NB4 (cell line): ENCODE measurements at regions not wholly inside any gene's neighbourhood (a gene's known extent, or its start where the extent isn't known, plus 50 kb on each side); places are given as distances from the start of the nearest gene placed in this dataset.

Experiments
- DNase-seq: peaks from one replicate; pipeline ENCODE4 v3.0.0; 2010; ENCODE audit warnings: low read depth
- H3K4me3 ChIP-seq: one replicate; pipeline ENCODE4 v1.5.1; 2011; ENCODE audit warnings: mild to moderate bottlenecking, low read depth, low read length, moderate library complexity
- MYC ChIP-seq: IDR thresholded peaks from 2 replicates; pipeline ENCODE4 v1.6.1; 2011; ENCODE audit warnings: low read depth, low read length
- POLR2A ChIP-seq: IDR thresholded peaks from 2 replicates; pipeline ENCODE4 v1.6.1; 2011; ENCODE audit warnings: mild to moderate bottlenecking; ENCODE audit not compliant: insufficient read length; ENCODE audit errors: extremely low read depth
- TF ChIP-seq, protein P1 (sequence below): IDR thresholded peaks from 2 replicates; pipeline ENCODE4 v1.6.1; 2011; ENCODE audit warnings: low read depth, low read length
- TF ChIP-seq, protein P2 (sequence below): IDR thresholded peaks from one replicate; pipeline ENCODE4 v1.5.1; 2012; ENCODE audit warnings: low read depth, low read length

- H3K4me3 ChIP-seq, result no peak overlapping the region
- DNase-seq, result no peak
- TF ChIP-seq POLR2A (no peak), MYC (no peak)
- TF ChIP-seq, protein P1, sequence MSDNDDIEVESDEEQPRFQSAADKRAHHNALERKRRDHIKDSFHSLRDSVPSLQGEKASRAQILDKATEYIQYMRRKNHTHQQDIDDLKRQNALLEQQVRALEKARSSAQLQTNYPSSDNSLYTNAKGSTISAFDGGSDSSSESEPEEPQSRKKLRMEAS, result no peak
- TF ChIP-seq, protein P2, sequence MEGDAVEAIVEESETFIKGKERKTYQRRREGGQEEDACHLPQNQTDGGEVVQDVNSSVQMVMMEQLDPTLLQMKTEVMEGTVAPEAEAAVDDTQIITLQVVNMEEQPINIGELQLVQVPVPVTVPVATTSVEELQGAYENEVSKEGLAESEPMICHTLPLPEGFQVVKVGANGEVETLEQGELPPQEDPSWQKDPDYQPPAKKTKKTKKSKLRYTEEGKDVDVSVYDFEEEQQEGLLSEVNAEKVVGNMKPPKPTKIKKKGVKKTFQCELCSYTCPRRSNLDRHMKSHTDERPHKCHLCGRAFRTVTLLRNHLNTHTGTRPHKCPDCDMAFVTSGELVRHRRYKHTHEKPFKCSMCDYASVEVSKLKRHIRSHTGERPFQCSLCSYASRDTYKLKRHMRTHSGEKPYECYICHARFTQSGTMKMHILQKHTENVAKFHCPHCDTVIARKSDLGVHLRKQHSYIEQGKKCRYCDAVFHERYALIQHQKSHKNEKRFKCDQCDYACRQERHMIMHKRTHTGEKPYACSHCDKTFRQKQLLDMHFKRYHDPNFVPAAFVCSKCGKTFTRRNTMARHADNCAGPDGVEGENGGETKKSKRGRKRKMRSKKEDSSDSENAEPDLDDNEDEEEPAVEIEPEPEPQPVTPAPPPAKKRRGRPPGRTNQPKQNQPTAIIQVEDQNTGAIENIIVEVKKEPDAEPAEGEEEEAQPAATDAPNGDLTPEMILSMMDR, result no peak
Measured at GRCh38 chr10:128817636-128818035, 649.4 kb upstream of the MGMT start.

DNA sequence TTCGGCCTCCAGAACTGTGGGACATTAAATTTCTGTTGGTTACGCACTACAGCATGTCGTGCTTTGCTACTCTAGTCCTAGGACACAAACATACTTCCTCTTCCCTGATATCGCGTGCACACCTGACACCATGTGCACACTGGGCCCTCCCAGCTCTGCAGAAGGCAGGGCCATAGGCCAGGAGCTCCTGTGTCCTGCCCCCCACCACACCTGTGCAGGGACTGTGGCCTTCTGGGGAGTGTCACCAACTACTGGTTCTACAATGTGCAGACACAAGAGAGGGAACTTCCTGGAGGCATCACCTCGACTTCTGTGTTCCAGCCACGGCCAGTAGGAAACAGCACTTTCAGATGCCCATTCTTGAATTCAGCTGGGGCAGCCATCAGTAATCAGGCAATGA, 646.4 kb upstream of the MGMT start:
- H3K4me3 ChIP-seq, result no peak overlapping the region
- TF ChIP-seq, protein P1, result no peak
- TF ChIP-seq POLR2A (no peak), MYC (no peak)
- TF ChIP-seq, protein P2, result no peak
- DNase-seq, result no peak

DNA sequence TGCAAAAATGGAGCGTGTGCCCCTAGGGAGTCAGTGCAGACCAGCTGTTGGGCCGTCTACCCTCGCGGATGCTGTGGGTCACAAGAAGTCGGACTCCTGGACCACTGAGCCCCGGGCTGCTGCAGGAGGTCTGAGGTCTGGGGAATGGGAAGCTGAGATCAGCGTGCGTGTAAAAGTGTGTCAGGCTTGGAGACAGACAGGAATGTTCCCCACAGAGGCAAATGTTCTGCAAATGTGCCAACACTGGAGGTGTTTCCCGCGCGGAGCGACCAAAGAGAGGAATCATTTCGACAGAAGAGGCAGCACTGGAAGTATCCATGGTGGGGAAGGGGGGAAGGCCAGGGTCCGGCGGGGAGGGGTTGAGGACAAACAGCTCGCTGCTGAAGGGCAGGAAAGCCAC, 643.8 kb upstream of the MGMT start:
- TF ChIP-seq MYC (no peak), POLR2A (no peak)
- TF ChIP-seq, protein P1, result no peak
- TF ChIP-seq, protein P2, result no peak

DNA sequence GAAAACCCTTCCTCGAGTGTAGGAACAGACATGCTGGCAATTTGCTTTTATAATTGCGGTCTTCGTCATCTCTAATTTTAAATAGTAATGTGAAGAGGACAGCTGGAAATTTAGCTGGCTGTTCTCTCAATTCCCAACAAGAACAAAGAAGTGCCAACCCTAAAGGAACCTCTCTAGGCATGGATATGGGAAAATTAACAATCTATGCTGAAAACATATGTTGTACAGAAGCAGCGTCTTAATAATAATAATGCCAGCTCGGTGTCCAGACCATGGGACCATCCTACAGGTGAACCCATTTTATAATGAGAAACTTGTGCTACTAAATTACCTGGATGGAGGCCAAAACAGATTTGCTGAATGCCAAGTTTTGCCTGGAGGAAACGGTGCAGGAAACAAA, 641.4 kb upstream of the MGMT start:
- TF ChIP-seq MYC (no peak), POLR2A (no peak)
- TF ChIP-seq, protein P2, result no peak
- TF ChIP-seq, protein P1, result no peak
- no peak overlapping the region for H3K4me3 ChIP-seq
- DNase-seq, result no peak

More for the DNA sequence above, 643.8 kb upstream of the MGMT start:
- no peak overlapping the region for H3K4me3 ChIP-seq
- no peak for DNase-seq

- H3K4me3 ChIP-seq, result no peak overlapping the region
- no peak for TF ChIP-seq POLR2A
- TF ChIP-seq, protein P1, result no peak
- no peak for DNase-seq
Measured at GRCh38 chr10:128833671-128834070, 633.4 kb upstream of the MGMT start.

DNA sequence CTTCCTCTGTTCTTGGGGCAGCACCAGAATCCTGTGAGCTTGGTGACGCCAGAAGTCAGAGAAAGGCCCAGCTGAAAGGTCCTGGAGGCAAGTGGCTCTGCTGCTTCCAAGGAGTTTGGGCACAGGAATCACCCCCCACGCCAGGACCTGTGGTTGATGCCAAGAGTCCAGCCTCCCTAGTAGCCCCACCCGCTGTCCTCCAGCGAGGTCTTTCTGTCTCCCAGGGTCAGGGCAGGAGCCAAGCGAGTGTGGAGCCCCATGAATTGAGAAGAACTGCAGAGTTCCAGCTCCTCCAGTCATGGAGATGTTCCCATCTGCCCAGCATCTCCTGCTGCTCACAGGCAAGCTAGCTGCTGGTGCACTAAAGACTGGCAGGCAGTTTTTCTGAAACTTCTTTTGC, 631.7 kb upstream of the MGMT start:
- DNase-seq, result no peak
- TF ChIP-seq, protein P2, result no peak
- TF ChIP-seq, protein P1, result no peak
- TF ChIP-seq POLR2A, result no peak
- no peak for TF ChIP-seq MYC
- no peak overlapping the region for H3K4me3 ChIP-seq
